GM23338 (cell line): ENCODE measurements at regions not wholly inside any gene's neighbourhood (a gene's known extent, or its start where the extent isn't known, plus 50 kb on each side); places are given as distances from the start of the nearest gene placed in this dataset.

Experiments
- ATAC-seq: fragments of 200-7000 bp; cut with Tn5 transposase; 3 replicates; pipeline ENCODE4 v1.9.1; 2020
- DNase-seq: peaks from one replicate; pipeline ENCODE4 v3.0.0-alpha.2; 2015; ENCODE audit warnings: low spot score
- H2AFZ ChIP-seq: fragments of 200-600 bp; sonication (generic); 2 replicates; pipeline ENCODE4 v1.8.0; 2016; ENCODE audit warnings: antibody characterized with exemption, mild to moderate bottlenecking, moderate library complexity
- H3F3A ChIP-seq: fragments of 200-600 bp; sonication (generic); replicated peaks from 2 replicates; pipeline ENCODE4 v1.8.0; 2017; ENCODE audit warnings: antibody characterized with exemption, mixed run types, low read depth
- H3K27ac ChIP-seq: fragments of 200-600 bp; sonication (generic); 2 replicates; pipeline ENCODE4 v1.6.1; 2016; ENCODE audit warnings: low read depth
- H3K27me3 ChIP-seq: fragments of 200-600 bp; sonication (generic); 2 replicates; pipeline ENCODE4 v1.8.0; 2016; ENCODE audit warnings: mild to moderate bottlenecking, mixed run types, moderate library complexity; ENCODE audit not compliant: insufficient read depth
- H3K36me3 ChIP-seq: fragments of 200-600 bp; sonication (generic); 2 replicates; pipeline ENCODE4 v1.8.0; 2016; ENCODE audit warnings: mild to moderate bottlenecking; ENCODE audit not compliant: insufficient read depth
- H3K4me1 ChIP-seq: fragments of 200-600 bp; sonication (generic); 2 replicates; pipeline ENCODE4 v1.8.0; 2016; ENCODE audit warnings: mild to moderate bottlenecking, moderate library complexity; ENCODE audit not compliant: insufficient read depth
- H3K4me2 ChIP-seq: fragments of 200-600 bp; sonication (generic); 2 replicates; pipeline ENCODE4 v1.7.1; 2017; ENCODE audit warnings: mixed run types
- H3K4me3 ChIP-seq: fragments of 200-600 bp; sonication (generic); 2 replicates; pipeline ENCODE4 v1.6.1; 2016; ENCODE audit warnings: mixed run types
- H3K79me2 ChIP-seq: fragments of 200-600 bp; sonication (generic); replicated peaks from 2 replicates; pipeline ENCODE4 v1.8.0; 2017; ENCODE audit warnings: mild to moderate bottlenecking; ENCODE audit not compliant: insufficient read depth
- H3K9me2 ChIP-seq: fragments of 200-600 bp; sonication (generic); 2 replicates; pipeline ENCODE4 v1.8.0; 2017; ENCODE audit not compliant: insufficient read depth
- H4K20me1 ChIP-seq: fragments of 200-600 bp; sonication (generic); replicated peaks from 2 replicates; pipeline ENCODE4 v1.8.0; 2017; ENCODE audit warnings: mild to moderate bottlenecking; ENCODE audit not compliant: insufficient read depth
- H3K27ac Mint-ChIP-seq: 2 replicates; pipeline ENCODE4 v1.8.0; 2020; ENCODE audit warnings: inconsistent platforms, mild to moderate bottlenecking, moderate library complexity, mixed read lengths
- H3K27me3 Mint-ChIP-seq: 3 replicates; pipeline ENCODE4 v1.8.0; 2022; ENCODE audit warnings: low read depth, mild to moderate bottlenecking, moderate library complexity, mixed read lengths, inconsistent platforms; ENCODE audit not compliant: insufficient read depth, poor library complexity
- H3K36me3 Mint-ChIP-seq: 3 replicates; pipeline ENCODE4 v1.8.0; 2021; ENCODE audit warnings: low read depth, mild to moderate bottlenecking, inconsistent platforms, moderate library complexity, mixed read lengths
- H3K4me1 Mint-ChIP-seq: 3 replicates; pipeline ENCODE4 v1.8.0; 2020; ENCODE audit warnings: mild to moderate bottlenecking, inconsistent platforms, mixed read lengths
- H3K4me3 Mint-ChIP-seq: 3 replicates; pipeline ENCODE4 v1.8.0; 2021; ENCODE audit warnings: moderate library complexity, mild to moderate bottlenecking, inconsistent platforms, mixed read lengths
- H3K9me3 Mint-ChIP-seq: 3 replicates; pipeline ENCODE4 v1.8.0; 2020; ENCODE audit warnings: moderate library complexity, mild to moderate bottlenecking, inconsistent platforms, mixed read lengths
- CREB1 ChIP-seq: fragments of 250-450 bp; sonication (Bioruptor Pico); IDR thresholded peaks from 2 replicates; pipeline ENCODE4 v1.5.0; 2020; ENCODE audit warnings: low read depth, mild to moderate bottlenecking, moderate library complexity
- CTCF ChIP-seq, 2 experiments: fragments of 200-600 bp in 1 of 2; sonication (generic) in 1 of 2; conservative IDR thresholded peaks; 2 replicates each; pipeline versions ENCODE4 v1.5.1 to v1.6.1; 2016 to 2017; ENCODE audit warnings: antibody characterized with exemption in 2 of 2, low read depth in 2 of 2, mild to moderate bottlenecking in 2 of 2, moderate library complexity in 1 of 2
- ETS1 ChIP-seq: IDR thresholded peaks from 2 replicates; pipeline ENCODE4 v1.6.1; 2016; ENCODE audit warnings: antibody characterized with exemption
- EZH2 ChIP-seq: fragments of 200-600 bp; sonication (generic); IDR thresholded peaks from one replicate; pipeline ENCODE4 v1.8.0; 2017; ENCODE audit warnings: antibody characterized with exemption, mild to moderate bottlenecking, low read depth; ENCODE audit not compliant: unreplicated experiment
- EZH2phosphoT487 ChIP-seq: fragments of 200-600 bp; sonication (generic); IDR thresholded peaks from one replicate; pipeline ENCODE4 v1.8.1; 2018; ENCODE audit warnings: antibody characterized with exemption; ENCODE audit not compliant: unreplicated experiment
- JUNB ChIP-seq: IDR thresholded peaks from one replicate; pipeline ENCODE4 v1.6.1; 2016; ENCODE audit warnings: antibody characterized with exemption; ENCODE audit not compliant: unreplicated experiment
- NANOG ChIP-seq: IDR thresholded peaks from 2 replicates; pipeline ENCODE4 v1.6.1; 2016; ENCODE audit warnings: antibody characterized with exemption, borderline replicate concordance
- POLR2AphosphoS5 ChIP-seq: IDR thresholded peaks from 2 replicates; pipeline ENCODE4 v1.6.1; 2016; ENCODE audit warnings: antibody characterized with exemption, low read depth
- STAT1 ChIP-seq: IDR thresholded peaks from one replicate; pipeline ENCODE4 v1.6.1; 2016; ENCODE audit warnings: antibody characterized with exemption; ENCODE audit not compliant: unreplicated experiment
- ZNF114 ChIP-seq: fragments of 250-450 bp; sonication (Bioruptor Pico); IDR thresholded peaks from 2 replicates; pipeline ENCODE4 v1.5.0; 2020; ENCODE audit warnings: mild to moderate bottlenecking, moderate library complexity
- ZNF331 ChIP-seq: fragments of 250-450 bp; sonication (Bioruptor Pico); IDR thresholded peaks from 2 replicates; pipeline ENCODE4 v1.5.0; 2020; ENCODE audit warnings: low read depth, mild to moderate bottlenecking, moderate library complexity
- TF ChIP-seq, protein P1 (sequence below): fragments of 250-450 bp; sonication (Bioruptor Pico); IDR thresholded peaks from 2 replicates; pipeline ENCODE4 v1.5.0; 2020; ENCODE audit warnings: mild to moderate bottlenecking, moderate library complexity
- TF ChIP-seq, protein P2 (sequence below): IDR thresholded peaks from one replicate; pipeline ENCODE4 v1.6.1; 2018; ENCODE audit warnings: antibody characterized with exemption; ENCODE audit not compliant: unreplicated experiment

DNA sequence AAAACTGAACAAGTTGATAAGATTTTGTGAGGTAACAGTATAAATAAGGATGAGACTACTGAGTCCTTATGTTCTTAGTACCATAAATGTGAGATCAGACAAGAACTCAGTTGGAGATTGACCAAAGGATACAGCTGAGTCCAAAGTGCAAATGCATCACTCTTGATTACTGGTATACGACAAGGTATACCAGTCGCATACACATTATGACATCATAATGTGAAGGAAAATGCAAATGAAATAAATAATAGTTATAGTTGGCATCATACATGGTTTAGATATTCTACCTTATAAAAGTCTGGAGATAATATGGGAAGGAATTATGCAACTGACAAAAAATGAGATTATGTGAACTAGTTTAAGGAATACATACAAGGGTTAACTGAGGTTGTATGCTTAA lies 476.3 kb upstream of the STXBP6 start:
- no peaks in the 10 kb centered on the region for H3K36me3 ChIP-seq
- Mint-ChIP-seq H3K27ac (no peak overlapping the region), H3K27me3 (no peaks in the 10 kb centered on the region), H3K9me3 (no peaks in the 10 kb centered on the region), H3K36me3 (no peaks in the 10 kb centered on the region), H3K4me1 (peaks cover 17% of the 10 kb centered on the region), H3K4me3 (no peak overlapping the region)
- H3K27me3 ChIP-seq, result no peaks in the 10 kb centered on the region
- no peak overlapping the region for H3K4me3 ChIP-seq
- TF ChIP-seq CREB1 (CRISPR knock-in tag) (no peak), EZH2 (no peak), EZH2phosphoT487 (no peak), NANOG (no peak), CTCF (conservative IDR thresholded peaks at IDR 0.05; ENCODE audit: low read depth in 2 of 2) (no peak), ZNF331 (CRISPR knock-in tag) (no peak), ETS1 (no peak), ZNF114 (CRISPR knock-in tag) (no peak), STAT1 (no peak), POLR2AphosphoS5 (no peak), JUNB (no peak)
- TF ChIP-seq, protein P1, sequence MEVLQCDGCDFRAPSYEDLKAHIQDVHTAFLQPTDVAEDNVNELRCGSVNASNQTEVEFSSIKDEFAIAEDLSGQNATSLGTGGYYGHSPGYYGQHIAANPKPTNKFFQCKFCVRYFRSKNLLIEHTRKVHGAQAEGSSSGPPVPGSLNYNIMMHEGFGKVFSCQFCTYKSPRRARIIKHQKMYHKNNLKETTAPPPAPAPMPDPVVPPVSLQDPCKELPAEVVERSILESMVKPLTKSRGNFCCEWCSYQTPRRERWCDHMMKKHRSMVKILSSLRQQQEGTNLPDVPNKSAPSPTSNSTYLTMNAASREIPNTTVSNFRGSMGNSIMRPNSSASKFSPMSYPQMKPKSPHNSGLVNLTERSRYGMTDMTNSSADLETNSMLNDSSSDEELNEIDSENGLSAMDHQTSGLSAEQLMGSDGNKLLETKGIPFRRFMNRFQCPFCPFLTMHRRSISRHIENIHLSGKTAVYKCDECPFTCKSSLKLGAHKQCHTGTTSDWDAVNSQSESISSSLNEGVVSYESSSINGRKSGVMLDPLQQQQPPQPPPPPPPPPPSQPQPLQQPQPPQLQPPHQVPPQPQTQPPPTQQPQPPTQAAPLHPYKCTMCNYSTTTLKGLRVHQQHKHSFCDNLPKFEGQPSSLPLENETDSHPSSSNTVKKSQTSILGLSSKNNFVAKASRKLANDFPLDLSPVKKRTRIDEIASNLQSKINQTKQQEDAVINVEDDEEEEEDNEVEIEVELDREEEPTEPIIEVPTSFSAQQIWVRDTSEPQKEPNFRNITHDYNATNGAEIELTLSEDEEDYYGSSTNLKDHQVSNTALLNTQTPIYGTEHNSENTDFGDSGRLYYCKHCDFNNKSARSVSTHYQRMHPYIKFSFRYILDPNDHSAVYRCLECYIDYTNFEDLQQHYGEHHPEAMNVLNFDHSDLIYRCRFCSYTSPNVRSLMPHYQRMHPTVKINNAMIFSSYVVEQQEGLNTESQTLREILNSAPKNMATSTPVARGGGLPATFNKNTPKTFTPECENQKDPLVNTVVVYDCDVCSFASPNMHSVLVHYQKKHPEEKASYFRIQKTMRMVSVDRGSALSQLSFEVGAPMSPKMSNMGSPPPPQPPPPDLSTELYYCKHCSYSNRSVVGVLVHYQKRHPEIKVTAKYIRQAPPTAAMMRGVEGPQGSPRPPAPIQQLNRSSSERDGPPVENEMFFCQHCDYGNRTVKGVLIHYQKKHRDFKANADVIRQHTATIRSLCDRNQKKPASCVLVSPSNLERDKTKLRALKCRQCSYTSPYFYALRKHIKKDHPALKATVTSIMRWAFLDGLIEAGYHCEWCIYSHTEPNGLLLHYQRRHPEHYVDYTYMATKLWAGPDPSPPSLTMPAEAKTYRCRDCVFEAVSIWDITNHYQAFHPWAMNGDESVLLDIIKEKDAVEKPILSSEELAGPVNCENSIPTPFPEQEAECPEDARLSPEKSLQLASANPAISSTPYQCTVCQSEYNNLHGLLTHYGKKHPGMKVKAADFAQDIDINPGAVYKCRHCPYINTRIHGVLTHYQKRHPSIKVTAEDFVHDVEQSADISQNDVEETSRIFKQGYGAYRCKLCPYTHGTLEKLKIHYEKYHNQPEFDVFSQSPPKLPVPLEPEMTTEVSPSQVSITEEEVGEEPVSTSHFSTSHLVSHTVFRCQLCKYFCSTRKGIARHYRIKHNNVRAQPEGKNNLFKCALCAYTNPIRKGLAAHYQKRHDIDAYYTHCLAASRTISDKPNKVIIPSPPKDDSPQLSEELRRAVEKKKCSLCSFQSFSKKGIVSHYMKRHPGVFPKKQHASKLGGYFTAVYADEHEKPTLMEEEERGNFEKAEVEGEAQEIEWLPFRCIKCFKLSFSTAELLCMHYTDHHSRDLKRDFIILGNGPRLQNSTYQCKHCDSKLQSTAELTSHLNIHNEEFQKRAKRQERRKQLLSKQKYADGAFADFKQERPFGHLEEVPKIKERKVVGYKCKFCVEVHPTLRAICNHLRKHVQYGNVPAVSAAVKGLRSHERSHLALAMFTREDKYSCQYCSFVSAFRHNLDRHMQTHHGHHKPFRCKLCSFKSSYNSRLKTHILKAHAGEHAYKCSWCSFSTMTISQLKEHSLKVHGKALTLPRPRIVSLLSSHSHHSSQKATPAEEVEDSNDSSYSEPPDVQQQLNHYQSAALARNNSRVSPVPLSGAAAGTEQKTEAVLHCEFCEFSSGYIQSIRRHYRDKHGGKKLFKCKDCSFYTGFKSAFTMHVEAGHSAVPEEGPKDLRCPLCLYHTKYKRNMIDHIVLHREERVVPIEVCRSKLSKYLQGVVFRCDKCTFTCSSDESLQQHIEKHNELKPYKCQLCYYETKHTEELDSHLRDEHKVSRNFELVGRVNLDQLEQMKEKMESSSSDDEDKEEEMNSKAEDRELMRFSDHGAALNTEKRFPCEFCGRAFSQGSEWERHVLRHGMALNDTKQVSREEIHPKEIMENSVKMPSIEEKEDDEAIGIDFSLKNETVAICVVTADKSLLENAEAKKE, result no peak
- TF ChIP-seq, protein P2, sequence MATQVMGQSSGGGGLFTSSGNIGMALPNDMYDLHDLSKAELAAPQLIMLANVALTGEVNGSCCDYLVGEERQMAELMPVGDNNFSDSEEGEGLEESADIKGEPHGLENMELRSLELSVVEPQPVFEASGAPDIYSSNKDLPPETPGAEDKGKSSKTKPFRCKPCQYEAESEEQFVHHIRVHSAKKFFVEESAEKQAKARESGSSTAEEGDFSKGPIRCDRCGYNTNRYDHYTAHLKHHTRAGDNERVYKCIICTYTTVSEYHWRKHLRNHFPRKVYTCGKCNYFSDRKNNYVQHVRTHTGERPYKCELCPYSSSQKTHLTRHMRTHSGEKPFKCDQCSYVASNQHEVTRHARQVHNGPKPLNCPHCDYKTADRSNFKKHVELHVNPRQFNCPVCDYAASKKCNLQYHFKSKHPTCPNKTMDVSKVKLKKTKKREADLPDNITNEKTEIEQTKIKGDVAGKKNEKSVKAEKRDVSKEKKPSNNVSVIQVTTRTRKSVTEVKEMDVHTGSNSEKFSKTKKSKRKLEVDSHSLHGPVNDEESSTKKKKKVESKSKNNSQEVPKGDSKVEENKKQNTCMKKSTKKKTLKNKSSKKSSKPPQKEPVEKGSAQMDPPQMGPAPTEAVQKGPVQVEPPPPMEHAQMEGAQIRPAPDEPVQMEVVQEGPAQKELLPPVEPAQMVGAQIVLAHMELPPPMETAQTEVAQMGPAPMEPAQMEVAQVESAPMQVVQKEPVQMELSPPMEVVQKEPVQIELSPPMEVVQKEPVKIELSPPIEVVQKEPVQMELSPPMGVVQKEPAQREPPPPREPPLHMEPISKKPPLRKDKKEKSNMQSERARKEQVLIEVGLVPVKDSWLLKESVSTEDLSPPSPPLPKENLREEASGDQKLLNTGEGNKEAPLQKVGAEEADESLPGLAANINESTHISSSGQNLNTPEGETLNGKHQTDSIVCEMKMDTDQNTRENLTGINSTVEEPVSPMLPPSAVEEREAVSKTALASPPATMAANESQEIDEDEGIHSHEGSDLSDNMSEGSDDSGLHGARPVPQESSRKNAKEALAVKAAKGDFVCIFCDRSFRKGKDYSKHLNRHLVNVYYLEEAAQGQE, result no peak
- H4K20me1 ChIP-seq, result no peaks in the 10 kb centered on the region
- H3K27ac ChIP-seq, result no peak overlapping the region
- no peaks in the 10 kb centered on the region for H3K79me2 ChIP-seq
- no peaks in the 10 kb centered on the region for H3F3A ChIP-seq
- no peak overlapping the region for H2AFZ ChIP-seq
- ATAC-seq (no peak), DNase-seq (no peak)
- H3K9me2 ChIP-seq, result no peaks in the 10 kb centered on the region
- peaks cover 4% of the 10 kb centered on the region; the same call in 1 of the 2 replicates for H3K4me1 ChIP-seq
- H3K4me2 ChIP-seq, result no peak overlapping the region
